Kidney (tissue), 13 donors: ENCODE measurements at regions not wholly inside any gene's neighbourhood (a gene's known extent, or its start where the extent isn't known, plus 50 kb on each side); places are given as distances from the start of the nearest gene placed in this dataset.

Source experiments
- DNase-seq, 5 donors: peaks; one replicate each; pipeline ENCODE4 v3.0.0-alpha.2; 2013 to 2020
- FAIRE-seq: peaks from 2 replicates; lab custom pipeline; 2012; peaks lifted over from hg19 to GRCh38; lab: Jason Lieb, UNC
- H3K27ac ChIP-seq, 2 donors: one replicate each; pipeline ENCODE4 v1.7.0; 2013; ENCODE audit warnings: low read depth in 2 of 2, low read length in 2 of 2, inconsistent platforms in 1 of 2
- H3K27me3 ChIP-seq: one replicate; pipeline ENCODE4 v1.7.1; 2013; ENCODE audit warnings: low read length, inconsistent platforms; ENCODE audit not compliant: control insufficient read depth, insufficient read depth
- H3K36me3 ChIP-seq, 3 donors: one replicate each; pipeline versions ENCODE4 v1.7.0 to v1.7.1; 2013; ENCODE audit warnings: low read length in 3 of 3, control low read depth in 1 of 3, inconsistent platforms in 1 of 3; ENCODE audit not compliant: insufficient read depth in 3 of 3, control insufficient read depth in 2 of 3
- H3K4me1 ChIP-seq, 3 donors: one replicate each; pipeline versions ENCODE4 v1.7.0 to v1.7.1; 2013; ENCODE audit warnings: low read length in 3 of 3, inconsistent platforms in 1 of 3, low read depth in 1 of 3; ENCODE audit not compliant: control insufficient read depth in 2 of 3, insufficient read depth in 2 of 3
- H3K4me3 ChIP-seq, 3 donors: one replicate each; pipeline versions ENCODE4 v1.7.0 to v1.8.1; 2013; ENCODE audit warnings: low read length in 3 of 3, control low read depth in 1 of 3, inconsistent platforms in 1 of 3
- H3K9ac ChIP-seq, 3 donors: one replicate each; pipeline versions ENCODE4 v1.7.0 to v1.7.1; 2013; ENCODE audit warnings: low read length in 3 of 3, control low read depth in 1 of 3, inconsistent platforms in 1 of 3
- H3K9me3 ChIP-seq, 3 donors: one replicate each; pipeline versions ENCODE4 v1.7.0 to v1.7.1; 2013; ENCODE audit warnings: low read length in 3 of 3, control low read depth in 1 of 3, inconsistent platforms in 1 of 3; ENCODE audit not compliant: control insufficient read depth in 2 of 3, insufficient read depth in 1 of 3
- CTCF ChIP-seq: IDR thresholded peaks from 3 replicates; pipeline ENCODE4 v1.5.1; 2012; ENCODE audit warnings: mild to moderate bottlenecking, moderate library complexity, borderline replicate concordance; ENCODE audit not compliant: insufficient read depth; ENCODE audit errors: extremely low read depth
- intact Hi-C: fragments of 100-400 bp; cut with DNase I; formaldehyde crosslinking; loops from one replicate; pipeline ENCODE4 v1.11.1; 2022
- donor health status: control.
- donor health status: control.
- donor health status: control.
- donor health status: control.
- donor health status: control.
- donor health status: DM: yes; HTN: yes; CAD: no.
- donor health status: Normal renal cell carcinoma (clear cell type).

GRCh38 chr16:86170720-86171119 is 271.8 kb downstream of the IRF8 start:
- no peak for TF ChIP-seq CTCF
- DNase-seq (no peak), FAIRE-seq (no peak)
- Histone ChIP-seq H3K27ac (no peak overlapping the region), H3K4me1 (no peaks in the 10 kb centered on the region), H3K4me3 (no peak overlapping the region), H3K36me3 (no peaks in the 10 kb centered on the region), H3K27me3 (no peaks in the 10 kb centered on the region), H3K9me3 (peaks cover 0 to 8% (median 6%) of the 10 kb centered on the region in 3 donors), H3K9ac (no peak overlapping the region)
- intact Hi-C loops: no loop called here

GRCh38 chr16:86171329-86171728 is 272.4 kb downstream of the IRF8 start:
- Histone ChIP-seq H3K4me3 (no peak overlapping the region), H3K36me3 (no peaks in the 10 kb centered on the region), H3K9me3 (peaks cover 0 to 6% (median 2%) of the 10 kb centered on the region in 3 donors), H3K27me3 (no peaks in the 10 kb centered on the region), H3K4me1 (no peaks in the 10 kb centered on the region), H3K27ac (no peak overlapping the region), H3K9ac (no peak overlapping the region)
- no peak for TF ChIP-seq CTCF
- FAIRE-seq: no peak
- DNase-seq: peak in 2 of 5 donors; percentile 26 to 27
- intact Hi-C loops: no loop called here

- DNase-seq: no peak
- H3K9ac ChIP-seq: no peak overlapping the region
- peaks cover 0 to 4% (median 3%) of the 10 kb centered on the region in 3 donors for H3K9me3 ChIP-seq
- intact Hi-C loops: no loop called here
- no peaks in the 10 kb centered on the region for H3K36me3 ChIP-seq
- H3K4me1 ChIP-seq: no peaks in the 10 kb centered on the region
- no peak overlapping the region for H3K27ac ChIP-seq
- H3K27me3 ChIP-seq: no peaks in the 10 kb centered on the region
- TF ChIP-seq CTCF: no peak
- no peak overlapping the region for H3K4me3 ChIP-seq
- FAIRE-seq: no peak
Observed at GRCh38 chr16:86175816-86176215, 276.9 kb downstream of the IRF8 start.

- no peak overlapping the region for H3K27ac ChIP-seq
- H3K4me1 ChIP-seq: no peaks in the 10 kb centered on the region
- FAIRE-seq (no peak), DNase-seq (no peak)
- no peaks in the 10 kb centered on the region for H3K36me3 ChIP-seq
- no peak for TF ChIP-seq CTCF
- H3K4me3 ChIP-seq: no peak overlapping the region
- H3K27me3 ChIP-seq: no peaks in the 10 kb centered on the region
- intact Hi-C loops: no loop called here
- no peak overlapping the region for H3K9ac ChIP-seq
- peaks cover 0 to 4% (median 3%) of the 10 kb centered on the region in 3 donors for H3K9me3 ChIP-seq
Observed at GRCh38 chr16:86176462-86176861, 277.5 kb downstream of the IRF8 start.
